A673 (cell line): ENCODE measurements at regions not wholly inside any gene's neighbourhood (a gene's known extent, or its start where the extent isn't known, plus 50 kb on each side); places are given as distances from the start of the nearest gene placed in this dataset.

ENCODE experiments used
- EZH2 ChIP-seq: fragments of 200-600 bp; sonication (generic); IDR thresholded peaks from 2 replicates; pipeline ENCODE4 v1.6.1; 2017; ENCODE audit warnings: borderline replicate concordance, low read depth, mild to moderate bottlenecking, mixed read lengths, antibody characterized with exemption, low read length; ENCODE audit not compliant: poor library complexity, severe bottlenecking
- TF ChIP-seq, protein P1 (sequence below): fragments of 300-800, 200-600 bp; sonication (generic); conservative IDR thresholded peaks from 2 replicates; pipeline ENCODE4 v1.5.1; 2017; ENCODE audit warnings: low read depth, mild to moderate bottlenecking, antibody characterized with exemption, low read length, moderate library complexity, mixed read lengths

- TF ChIP-seq, protein P1, sequence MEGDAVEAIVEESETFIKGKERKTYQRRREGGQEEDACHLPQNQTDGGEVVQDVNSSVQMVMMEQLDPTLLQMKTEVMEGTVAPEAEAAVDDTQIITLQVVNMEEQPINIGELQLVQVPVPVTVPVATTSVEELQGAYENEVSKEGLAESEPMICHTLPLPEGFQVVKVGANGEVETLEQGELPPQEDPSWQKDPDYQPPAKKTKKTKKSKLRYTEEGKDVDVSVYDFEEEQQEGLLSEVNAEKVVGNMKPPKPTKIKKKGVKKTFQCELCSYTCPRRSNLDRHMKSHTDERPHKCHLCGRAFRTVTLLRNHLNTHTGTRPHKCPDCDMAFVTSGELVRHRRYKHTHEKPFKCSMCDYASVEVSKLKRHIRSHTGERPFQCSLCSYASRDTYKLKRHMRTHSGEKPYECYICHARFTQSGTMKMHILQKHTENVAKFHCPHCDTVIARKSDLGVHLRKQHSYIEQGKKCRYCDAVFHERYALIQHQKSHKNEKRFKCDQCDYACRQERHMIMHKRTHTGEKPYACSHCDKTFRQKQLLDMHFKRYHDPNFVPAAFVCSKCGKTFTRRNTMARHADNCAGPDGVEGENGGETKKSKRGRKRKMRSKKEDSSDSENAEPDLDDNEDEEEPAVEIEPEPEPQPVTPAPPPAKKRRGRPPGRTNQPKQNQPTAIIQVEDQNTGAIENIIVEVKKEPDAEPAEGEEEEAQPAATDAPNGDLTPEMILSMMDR, result no peak
- TF ChIP-seq EZH2, result no peak
These were observed 164.4 kb downstream of the LIPI start for GRCh38 chr21:14046401-14046800.
